Type B pancreatic cell (in vitro differentiated cells): ENCODE measurements at regions not wholly inside any gene's neighbourhood (a gene's known extent, or its start where the extent isn't known, plus 50 kb on each side); places are given as distances from the start of the nearest gene placed in this dataset.

Experiments
- DNase-seq: peaks from one replicate; pipeline ENCODE4 v3.0.0; 2021; ENCODE audit warnings: mixed read lengths; ENCODE audit not compliant: unreplicated experiment; ENCODE audit errors: extremely low spot score
- H3K27ac Mint-ChIP-seq: 2 replicates; pipeline ENCODE4 v1.8.0; 2021; ENCODE audit warnings: mild to moderate bottlenecking, mixed read lengths
- H3K27me3 Mint-ChIP-seq: 2 replicates; pipeline ENCODE4 v1.8.0; 2021; ENCODE audit warnings: mixed read lengths
- H3K36me3 Mint-ChIP-seq: 2 replicates; pipeline ENCODE4 v1.8.0; 2021; ENCODE audit warnings: mixed read lengths
- H3K4me1 Mint-ChIP-seq: one replicate; pipeline ENCODE4 v1.8.0; 2021; ENCODE audit warnings: mixed read lengths; ENCODE audit not compliant: unreplicated experiment
- H3K4me3 Mint-ChIP-seq: 2 replicates; pipeline ENCODE4 v1.8.0; 2021; ENCODE audit warnings: mild to moderate bottlenecking, mixed read lengths
- H3K9me3 Mint-ChIP-seq: 2 replicates; pipeline ENCODE4 v1.8.0; 2021; ENCODE audit warnings: mixed read lengths
- TF ChIP-seq, protein P1 (sequence below): fragments of 200-600 bp; sonication (generic); conservative IDR thresholded peaks from 2 replicates; pipeline ENCODE4 v1.5.0; 2021; ENCODE audit warnings: antibody characterized with exemption, mild to moderate bottlenecking

DNA sequence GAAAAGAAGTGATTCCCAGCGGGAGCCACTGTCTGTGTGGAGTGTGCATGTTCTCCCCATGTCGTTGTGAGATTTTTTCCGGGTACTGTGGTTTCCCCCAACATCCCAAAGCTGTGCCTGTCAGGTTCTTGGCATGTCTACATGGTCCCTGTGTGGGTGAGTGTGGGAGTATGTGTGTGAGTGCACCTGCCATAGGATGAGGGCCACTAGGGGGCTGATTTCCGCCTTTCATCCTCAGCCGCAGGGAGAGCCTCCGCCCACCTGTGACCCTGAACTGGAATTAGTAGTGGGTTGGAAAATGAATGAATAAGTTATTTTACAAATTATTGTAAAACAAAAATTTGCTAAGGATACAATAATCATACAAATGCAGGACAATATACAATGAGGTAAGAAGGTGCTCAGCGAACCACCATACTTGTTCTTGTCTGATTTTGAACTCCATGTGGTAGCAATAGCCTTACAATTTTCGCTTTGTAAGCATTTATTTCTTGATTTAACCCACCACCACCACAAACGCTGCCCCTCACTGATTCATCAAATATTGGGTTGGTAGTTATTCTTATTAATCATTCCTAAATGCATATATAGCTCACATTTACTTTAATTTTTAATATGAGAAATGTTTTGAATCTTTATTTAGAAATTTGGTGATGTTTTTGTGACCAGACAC is 641.2 kb upstream of the VSTM2A start:
- DNase-seq: no peak
- no peaks in the 10 kb centered on the region for H3K4me1 Mint-ChIP-seq
- H3K36me3 Mint-ChIP-seq: no peaks in the 10 kb centered on the region
- H3K27ac Mint-ChIP-seq: no peak overlapping the region
- H3K4me3 Mint-ChIP-seq: no peak overlapping the region
- no peaks in the 10 kb centered on the region for H3K9me3 Mint-ChIP-seq
- no peaks in the 10 kb centered on the region for H3K27me3 Mint-ChIP-seq
- TF ChIP-seq, protein P1, sequence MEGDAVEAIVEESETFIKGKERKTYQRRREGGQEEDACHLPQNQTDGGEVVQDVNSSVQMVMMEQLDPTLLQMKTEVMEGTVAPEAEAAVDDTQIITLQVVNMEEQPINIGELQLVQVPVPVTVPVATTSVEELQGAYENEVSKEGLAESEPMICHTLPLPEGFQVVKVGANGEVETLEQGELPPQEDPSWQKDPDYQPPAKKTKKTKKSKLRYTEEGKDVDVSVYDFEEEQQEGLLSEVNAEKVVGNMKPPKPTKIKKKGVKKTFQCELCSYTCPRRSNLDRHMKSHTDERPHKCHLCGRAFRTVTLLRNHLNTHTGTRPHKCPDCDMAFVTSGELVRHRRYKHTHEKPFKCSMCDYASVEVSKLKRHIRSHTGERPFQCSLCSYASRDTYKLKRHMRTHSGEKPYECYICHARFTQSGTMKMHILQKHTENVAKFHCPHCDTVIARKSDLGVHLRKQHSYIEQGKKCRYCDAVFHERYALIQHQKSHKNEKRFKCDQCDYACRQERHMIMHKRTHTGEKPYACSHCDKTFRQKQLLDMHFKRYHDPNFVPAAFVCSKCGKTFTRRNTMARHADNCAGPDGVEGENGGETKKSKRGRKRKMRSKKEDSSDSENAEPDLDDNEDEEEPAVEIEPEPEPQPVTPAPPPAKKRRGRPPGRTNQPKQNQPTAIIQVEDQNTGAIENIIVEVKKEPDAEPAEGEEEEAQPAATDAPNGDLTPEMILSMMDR: no peak

DNA sequence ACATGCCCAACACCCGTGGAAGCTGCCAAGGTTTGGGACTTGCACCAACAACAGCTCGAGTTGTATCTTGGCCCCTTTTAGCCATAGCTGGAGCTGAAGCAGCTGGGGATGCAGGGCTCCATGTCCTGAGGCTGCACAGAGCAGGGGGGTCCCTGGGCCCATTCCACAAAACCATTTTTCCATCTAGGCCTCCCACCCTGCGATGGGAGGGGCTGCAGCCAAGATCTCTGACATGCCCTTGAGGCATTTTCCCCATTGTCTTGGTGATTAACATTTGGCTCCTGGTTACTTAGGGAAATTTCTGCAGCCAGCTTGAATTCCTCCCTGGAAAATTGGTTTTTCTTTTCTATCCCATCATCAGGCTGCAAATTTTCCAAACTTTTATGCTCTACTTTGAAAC is 637.8 kb upstream of the VSTM2A start:
- no peaks in the 10 kb centered on the region for H3K9me3 Mint-ChIP-seq
- no peaks in the 10 kb centered on the region for H3K4me1 Mint-ChIP-seq
- H3K27ac Mint-ChIP-seq: no peak overlapping the region
- TF ChIP-seq, protein P1: no peak
- DNase-seq: no peak
- no peak overlapping the region for H3K4me3 Mint-ChIP-seq
- H3K36me3 Mint-ChIP-seq: no peaks in the 10 kb centered on the region
- no peaks in the 10 kb centered on the region for H3K27me3 Mint-ChIP-seq

DNA sequence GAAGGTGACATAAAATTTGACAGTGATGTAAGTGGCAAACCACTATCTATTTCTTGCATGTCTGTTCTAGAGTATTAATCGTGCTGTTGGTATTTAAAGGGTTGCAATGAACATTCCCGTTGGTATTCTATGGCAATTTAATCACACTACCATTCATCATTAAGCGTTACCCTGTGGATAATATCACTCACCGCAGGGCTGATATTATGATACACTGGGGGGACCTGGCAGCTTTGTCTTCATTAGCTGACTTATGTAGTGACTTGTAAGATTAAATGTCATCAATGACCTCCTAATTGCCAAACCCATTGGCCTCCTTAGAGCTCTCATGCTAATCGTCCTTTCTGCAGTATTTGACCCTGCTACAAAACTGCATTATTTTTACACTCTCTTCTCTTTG is 624.5 kb upstream of the VSTM2A start:
- H3K9me3 Mint-ChIP-seq: peaks cover 4% of the 10 kb centered on the region
- no peak overlapping the region for H3K27ac Mint-ChIP-seq
- TF ChIP-seq, protein P1: no peak
- no peak for DNase-seq
- no peaks in the 10 kb centered on the region for H3K27me3 Mint-ChIP-seq
- no peaks in the 10 kb centered on the region for H3K36me3 Mint-ChIP-seq
- no peak overlapping the region for H3K4me3 Mint-ChIP-seq
- no peaks in the 10 kb centered on the region for H3K4me1 Mint-ChIP-seq

DNA sequence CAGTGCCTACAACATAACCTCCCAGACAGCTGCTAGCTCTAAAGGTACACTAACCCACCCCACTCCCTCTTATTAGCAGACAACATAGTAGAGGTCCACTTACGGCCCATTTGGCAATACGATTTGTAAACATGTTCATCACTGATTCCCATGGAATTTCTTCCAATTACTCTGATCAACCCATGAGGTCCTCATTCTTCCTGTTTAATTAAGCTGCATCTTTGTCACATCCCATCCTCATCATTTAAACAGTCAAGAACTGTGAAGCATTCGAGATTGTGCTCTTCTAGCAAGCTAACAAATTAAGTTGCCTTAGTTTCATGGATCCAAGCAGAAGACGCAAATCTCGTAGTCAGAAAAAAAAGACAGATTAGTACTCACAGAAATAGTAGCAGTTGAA is 622.2 kb upstream of the VSTM2A start:
- Mint-ChIP-seq H3K4me3 (no peak overlapping the region), H3K4me1 (no peaks in the 10 kb centered on the region), H3K36me3 (no peaks in the 10 kb centered on the region), H3K9me3 (no peaks in the 10 kb centered on the region), H3K27me3 (no peaks in the 10 kb centered on the region), H3K27ac (no peak overlapping the region)
- no peak for DNase-seq
- TF ChIP-seq, protein P1: no peak

DNA sequence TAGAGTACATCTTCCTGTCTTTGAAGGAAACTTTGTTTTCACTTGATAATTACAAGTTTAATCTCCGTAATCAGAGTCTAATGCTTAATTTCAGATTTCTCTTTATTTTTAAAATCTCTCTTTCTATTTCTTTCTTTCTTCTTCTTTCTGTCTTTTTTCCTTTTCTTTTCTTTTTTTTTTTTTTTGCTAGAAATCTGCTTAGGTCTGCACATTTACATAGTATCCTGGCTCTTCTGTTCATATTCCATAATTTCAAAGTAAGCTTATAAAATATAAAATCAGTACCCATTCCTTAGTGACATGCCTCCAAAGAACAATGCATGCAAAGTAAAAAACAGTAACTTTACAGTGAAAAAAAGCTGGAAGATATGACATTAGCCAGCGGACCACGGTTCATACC is 601.7 kb upstream of the VSTM2A start:
- H3K36me3 Mint-ChIP-seq: no peaks in the 10 kb centered on the region
- no peaks in the 10 kb centered on the region for H3K9me3 Mint-ChIP-seq
- no peaks in the 10 kb centered on the region for H3K4me1 Mint-ChIP-seq
- DNase-seq: no peak
- no peak overlapping the region for H3K27ac Mint-ChIP-seq
- no peaks in the 10 kb centered on the region for H3K27me3 Mint-ChIP-seq
- TF ChIP-seq, protein P1: no peak
- H3K4me3 Mint-ChIP-seq: no peak overlapping the region

DNA sequence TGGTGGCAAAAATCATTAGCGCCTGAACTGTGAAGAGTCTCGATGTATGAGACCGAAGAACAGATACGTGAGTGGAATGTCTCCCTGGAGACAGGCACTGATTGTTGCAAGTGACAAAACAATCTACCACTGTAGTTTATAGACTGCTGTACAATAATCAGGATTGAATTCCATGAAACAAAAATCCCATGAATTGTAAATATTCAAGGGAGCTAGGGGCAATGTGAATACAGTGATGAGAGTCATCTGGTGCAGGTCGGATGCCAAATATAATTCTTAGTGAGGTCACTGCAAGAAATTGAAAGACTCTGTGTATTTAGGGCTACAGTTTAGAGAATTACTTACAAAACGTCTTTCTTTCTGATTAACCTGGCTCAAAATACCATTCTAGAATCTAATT is 594.4 kb upstream of the VSTM2A start:
- Mint-ChIP-seq H3K27ac (no peak overlapping the region), H3K27me3 (no peaks in the 10 kb centered on the region), H3K4me3 (no peak overlapping the region), H3K9me3 (no peaks in the 10 kb centered on the region), H3K36me3 (no peaks in the 10 kb centered on the region), H3K4me1 (no peaks in the 10 kb centered on the region)
- no peak for DNase-seq
- TF ChIP-seq, protein P1: no peak
